Epithelial cell of prostate (primary cell): ENCODE measurements at regions not wholly inside any gene's neighbourhood (a gene's known extent, or its start where the extent isn't known, plus 50 kb on each side); places are given as distances from the start of the nearest gene placed in this dataset.
"Not testable (repeated sequence)": the region's sequence is repeated elsewhere in the genome, so short reads cannot be mapped to it uniquely, and the experiment has no call there.

Experiments
- DNase-seq: peaks from one replicate; pipeline ENCODE4 v3.0.0-alpha.2; 2011; ENCODE audit warnings: low read depth, low spot score
- H3K27ac ChIP-seq: fragments of 450-650 bp; 2 replicates; pipeline ENCODE4 v1.5.1; 2017; ENCODE audit warnings: mild to moderate bottlenecking

DNA sequence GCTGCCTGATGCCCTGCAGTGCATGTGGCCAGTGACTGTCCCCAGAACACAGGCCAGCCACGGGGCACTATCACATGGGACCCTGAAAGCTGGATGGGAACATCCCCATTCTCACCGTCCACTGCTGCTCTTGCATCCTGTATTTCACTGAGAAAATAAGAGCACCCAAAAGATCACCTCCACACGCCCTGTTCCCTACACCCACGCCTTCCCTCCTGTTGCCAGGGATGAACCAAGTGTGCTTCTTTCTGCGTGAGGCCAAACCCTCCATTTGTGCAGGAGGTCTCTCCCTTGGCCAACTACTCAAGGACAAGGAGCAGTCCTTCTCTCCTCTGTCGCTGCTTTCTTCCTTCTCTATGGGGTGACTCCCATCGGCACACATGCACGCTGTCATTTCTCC lies 118.3 kb downstream of the LRRC37A3 start:
- DNase-seq, H3K27ac ChIP-seq: not testable (repeated sequence)

DNA sequence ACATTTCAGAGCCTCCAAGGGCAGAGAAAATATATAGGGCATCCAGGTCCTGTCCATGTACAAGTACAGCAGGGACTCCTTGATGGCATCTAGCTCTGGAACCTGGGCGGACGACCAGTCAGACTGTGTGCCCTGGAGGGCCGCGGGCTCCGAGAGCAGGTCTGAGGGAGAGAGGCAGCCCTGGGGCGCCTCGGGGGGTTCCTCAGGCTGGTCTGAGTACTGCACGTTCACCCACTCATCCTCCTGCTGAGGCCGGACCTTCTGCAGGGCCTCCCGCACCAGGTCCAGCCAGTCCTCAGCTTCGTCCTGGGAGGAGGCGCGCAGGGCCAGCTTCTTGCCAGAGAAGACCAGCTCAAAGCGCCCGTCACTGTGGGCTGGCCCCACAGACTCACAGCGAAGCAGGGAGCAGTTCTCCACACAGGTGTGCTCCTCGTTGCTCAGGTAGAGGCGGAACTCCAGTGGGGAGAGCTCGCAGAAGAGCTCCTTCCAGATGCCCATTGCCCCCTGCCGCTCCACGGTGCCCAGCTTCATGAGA lies 118.8 kb downstream of the LRRC37A3 start:
- DNase-seq, H3K27ac ChIP-seq: not testable (repeated sequence)

DNA sequence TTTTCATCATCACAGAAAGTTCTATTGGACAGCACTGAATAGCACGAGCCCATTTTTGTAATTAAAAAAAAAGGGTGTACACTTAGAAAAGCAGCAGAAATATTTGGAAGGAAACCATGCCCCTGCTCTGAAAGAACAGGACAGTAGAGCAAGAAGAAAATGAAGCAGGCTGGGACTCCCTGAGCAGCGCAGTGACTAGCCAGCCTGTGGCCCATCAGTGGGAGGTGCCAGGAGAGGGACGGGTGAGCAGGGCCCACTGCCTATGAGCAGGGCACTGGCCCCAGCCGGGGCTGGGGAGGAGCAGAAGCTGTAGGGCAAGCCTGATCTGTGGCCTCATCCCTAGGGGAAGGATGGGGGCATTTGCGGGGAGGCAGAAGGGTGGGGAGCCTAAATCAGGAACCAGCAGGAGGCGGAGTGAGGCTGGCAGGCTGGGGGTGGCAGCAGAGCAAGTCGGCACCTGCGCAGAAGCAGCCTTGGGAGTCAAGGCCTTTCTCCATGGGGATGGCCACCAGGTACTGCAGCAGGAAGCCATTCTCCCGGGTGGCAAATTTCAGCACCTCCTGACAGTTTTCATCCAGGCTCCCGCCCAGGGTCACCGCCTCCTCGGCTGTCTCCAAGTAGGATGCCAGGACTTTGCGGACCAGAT lies 119.6 kb downstream of the LRRC37A3 start:
- DNase-seq, H3K27ac ChIP-seq: not testable (repeated sequence)

DNA sequence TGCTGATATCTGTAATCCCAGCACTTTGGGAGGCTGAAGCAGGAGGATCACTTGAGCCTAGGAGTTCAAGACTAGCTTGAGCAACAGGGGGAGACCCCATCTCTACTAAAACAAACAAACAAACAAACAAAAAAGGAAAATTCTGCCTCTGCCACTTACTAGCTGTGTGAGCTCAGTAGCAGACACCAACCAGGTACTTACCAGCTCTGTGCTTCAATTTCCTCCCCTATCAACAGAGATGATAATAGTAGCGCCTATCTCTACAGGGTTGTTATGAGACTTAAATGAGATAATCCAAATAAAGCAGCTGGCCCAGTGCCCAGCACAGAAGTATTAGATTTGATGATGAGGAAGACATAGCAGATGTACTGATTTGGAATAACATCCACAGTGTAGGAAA lies 120.3 kb downstream of the LRRC37A3 start:
- DNase-seq: not testable (repeated sequence)

DNA sequence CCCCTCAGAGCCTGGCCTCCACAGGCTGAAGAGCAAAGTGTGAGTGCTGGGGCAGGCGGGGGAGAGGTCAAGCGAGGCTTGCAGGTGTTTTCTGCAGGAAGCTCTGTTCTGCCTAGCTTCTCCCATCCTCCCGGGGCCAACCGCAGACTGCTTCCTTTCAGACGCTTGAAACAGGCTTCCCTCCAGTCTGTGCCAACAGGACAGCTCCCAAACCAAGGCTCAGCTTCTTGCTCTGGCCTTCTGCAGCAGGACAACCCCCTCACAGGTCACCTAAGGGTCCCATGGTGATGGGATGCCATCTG lies 120.8 kb downstream of the LRRC37A3 start:
- H3K27ac ChIP-seq, DNase-seq: not testable (repeated sequence)

More for the DNA sequence above, 120.3 kb downstream of the LRRC37A3 start:
- not testable (repeated sequence) for H3K27ac ChIP-seq

DNA sequence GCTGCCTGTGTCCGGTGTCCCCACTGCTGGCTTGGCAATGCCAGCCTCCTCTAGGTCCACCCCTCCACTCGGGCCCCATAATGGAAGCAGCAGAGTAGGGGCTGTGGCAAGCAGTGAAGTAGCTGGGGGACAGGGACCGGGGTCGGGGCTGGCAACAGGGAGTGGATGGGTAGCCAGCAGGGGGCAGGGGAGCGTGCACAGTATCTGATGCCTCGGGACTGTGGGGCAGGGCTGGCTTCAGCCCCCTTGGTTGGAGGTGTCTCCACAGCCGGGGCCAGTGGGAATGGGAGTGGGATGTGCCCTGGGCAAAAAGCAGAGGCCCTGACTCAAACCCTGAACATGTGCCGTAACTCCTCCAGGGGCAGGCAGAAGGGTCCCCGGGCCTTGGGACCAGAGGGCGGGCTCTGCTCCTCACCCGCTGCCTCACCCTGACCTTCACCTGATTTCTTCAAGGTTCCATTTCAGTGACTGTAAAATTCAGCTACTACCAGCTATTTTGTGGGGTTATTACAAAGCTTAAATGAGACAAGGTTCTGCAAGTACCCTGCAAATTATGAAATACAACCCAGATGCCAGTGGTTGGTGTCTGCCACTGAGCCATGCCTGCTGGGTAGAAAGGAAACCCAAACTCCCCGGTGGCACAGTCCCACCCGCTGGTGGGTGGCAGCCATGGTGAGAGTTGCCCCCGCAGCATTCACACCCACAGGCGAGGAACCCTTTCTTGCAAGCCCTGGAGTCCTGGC lies 121.4 kb downstream of the LRRC37A3 start:
- not testable (repeated sequence) for H3K27ac ChIP-seq, DNase-seq

DNA sequence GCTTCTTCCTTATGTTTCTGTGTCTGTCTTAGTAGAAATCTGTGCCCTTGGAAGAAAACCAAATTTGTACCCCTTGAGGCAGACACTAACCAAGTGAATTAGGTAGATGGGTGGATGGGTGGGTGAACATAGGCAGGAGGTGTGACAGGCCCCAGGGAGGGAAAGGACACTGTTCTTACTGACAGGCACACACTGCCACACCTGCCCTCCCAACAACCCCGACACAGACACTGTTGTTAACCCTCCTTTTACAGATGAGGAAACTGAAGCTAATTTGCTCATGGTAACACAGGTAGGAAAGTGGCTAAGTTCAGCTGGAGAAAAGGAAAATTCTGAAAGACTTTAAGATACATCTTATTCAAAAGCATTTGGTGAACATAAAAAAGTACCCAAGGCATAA lies 123.9 kb downstream of the LRRC37A3 start:
- DNase-seq: not testable (repeated sequence)
- peak overlapping the region; percentile 93 for H3K27ac ChIP-seq

DNA sequence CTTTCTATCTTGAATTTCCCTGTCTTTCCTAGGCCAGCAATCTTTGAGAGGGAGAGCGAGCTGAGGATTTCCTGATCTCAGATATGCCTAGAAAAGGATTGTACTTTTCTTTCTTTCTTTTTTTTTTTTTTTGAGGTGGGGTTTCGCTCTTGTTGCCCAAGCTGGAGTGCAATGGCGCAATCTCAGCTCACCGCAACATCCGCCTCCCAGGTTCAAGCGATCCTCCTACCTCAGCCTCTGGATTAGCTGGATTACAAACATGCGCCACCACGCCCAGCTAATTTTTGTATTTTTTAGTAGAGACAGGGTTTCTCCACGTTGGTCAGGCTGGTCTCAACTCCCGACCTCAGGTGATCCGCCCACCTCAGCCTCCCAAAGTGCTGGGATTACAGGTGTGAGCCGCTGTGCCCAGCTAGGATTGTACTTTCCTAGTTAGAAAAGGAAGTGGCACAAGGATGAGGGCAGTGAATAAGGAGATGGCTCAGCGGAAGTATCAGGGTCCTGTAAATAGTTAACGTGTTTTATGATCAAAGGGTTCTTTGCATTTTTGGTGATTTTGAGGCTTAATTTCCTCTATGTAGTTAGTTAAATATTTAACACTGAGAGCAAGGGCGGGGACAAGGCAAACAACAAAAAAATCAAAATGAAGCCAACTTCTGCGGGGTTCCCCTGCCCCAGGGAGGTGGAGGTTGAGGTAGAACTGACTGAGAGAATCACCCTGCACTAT lies 124.6 kb downstream of the LRRC37A3 start:
- DNase-seq: not testable (repeated sequence)
- peak overlapping the region; percentile 93 for H3K27ac ChIP-seq

DNA sequence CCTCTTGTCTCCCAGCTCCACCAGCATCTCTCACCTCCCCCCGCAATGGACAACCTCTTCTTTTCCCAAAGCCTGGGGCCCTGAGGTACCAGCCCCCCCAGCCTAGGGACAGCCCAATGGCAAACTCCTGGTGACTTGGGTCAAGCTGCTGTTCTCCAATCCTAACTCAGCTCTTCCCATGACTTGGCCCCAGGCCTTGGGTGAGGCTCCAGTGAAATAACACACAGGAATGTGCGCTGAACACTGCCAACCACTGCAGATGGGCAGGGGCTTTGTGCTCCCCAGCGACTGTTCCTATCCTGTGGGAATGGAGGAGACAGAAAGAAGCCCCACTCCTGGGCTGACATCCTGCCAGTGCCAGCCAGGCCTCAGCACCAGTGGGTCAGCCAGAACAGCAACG lies 125.2 kb downstream of the LRRC37A3 start:
- H3K27ac ChIP-seq: peak overlapping the region; percentile 93
- DNase-seq: not testable (repeated sequence)

DNA sequence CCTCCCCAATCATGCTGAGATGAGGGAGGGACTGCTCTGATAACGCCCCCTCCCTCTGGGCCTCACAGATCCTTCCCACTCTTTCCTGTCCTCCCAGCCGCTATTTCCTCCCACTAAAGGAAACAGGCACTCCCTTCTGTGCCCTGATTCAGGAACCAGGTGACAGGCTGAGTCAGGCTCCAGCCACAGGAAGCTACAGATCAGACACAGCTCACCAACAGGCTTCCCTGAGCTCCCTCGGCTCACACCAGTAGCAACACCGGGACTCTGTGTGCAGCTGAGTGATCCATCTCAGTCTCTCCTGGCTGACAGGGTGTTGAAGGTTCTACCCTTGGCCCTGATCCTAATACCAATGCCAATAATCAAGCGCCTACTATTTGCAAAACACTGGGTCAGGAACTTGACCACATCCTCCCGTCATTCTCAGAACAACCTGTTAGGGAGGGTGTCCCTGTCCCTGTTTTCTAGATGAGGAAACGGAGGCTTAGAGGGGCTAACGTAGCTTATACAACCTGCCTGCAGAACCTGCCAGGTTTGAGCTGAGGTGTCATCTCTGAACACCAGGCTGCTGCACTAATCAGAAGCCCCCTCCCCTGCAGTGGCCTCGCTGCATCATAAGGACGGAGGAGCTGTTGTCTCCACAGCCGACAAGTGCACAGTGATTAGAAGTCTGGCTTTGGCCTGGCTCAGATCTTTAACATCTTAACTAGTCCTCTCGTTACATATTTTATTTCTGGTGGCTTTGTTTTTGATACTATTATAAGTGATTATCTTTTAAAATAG lies 126.3 kb downstream of the LRRC37A3 start:
- peak overlapping the region; percentile 93 for H3K27ac ChIP-seq
- not testable (repeated sequence) for DNase-seq

DNA sequence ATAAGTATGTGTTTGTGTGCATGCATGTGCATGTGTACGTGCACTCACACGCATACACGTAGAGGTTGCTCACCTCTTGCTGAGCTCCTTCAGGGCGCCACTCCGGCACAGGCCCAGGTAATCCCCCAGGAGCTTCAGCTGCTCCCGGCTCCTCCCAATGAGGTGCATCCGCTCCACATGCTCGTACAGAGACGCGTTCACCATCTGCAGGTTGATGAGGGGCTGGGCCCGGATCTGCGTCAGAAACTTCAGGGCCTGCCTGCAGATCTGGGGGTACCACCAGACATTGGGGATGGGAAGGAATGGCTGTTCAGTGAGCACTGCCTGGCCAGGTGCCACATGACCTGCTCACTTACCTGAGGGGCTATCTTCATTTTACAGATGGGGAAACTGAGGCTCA lies 127.0 kb downstream of the LRRC37A3 start:
- not testable (repeated sequence) for DNase-seq
- peak overlapping the region; percentile 93 for H3K27ac ChIP-seq

DNA sequence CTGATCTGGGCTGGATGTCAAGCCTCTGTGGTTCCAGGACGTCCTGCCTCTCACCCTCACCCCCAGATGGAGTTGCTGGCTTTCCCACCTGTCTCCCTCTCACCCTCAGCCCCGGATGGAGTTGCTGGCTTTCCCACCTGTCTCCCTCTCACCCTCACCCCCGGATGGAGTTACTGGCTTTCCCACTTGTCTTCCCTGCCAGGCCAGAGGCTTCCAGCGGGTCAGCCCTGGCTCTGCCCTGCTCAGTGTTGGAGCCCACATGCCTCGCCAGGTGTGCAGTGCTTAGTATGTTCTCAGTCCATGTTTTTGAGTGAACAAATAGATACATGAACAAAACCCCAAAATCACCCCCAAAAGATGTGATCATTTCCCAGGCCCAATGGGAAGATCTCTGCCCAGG lies 127.6 kb downstream of the LRRC37A3 start:
- peak overlapping the region; percentile 93 for H3K27ac ChIP-seq
- not testable (repeated sequence) for DNase-seq

DNA sequence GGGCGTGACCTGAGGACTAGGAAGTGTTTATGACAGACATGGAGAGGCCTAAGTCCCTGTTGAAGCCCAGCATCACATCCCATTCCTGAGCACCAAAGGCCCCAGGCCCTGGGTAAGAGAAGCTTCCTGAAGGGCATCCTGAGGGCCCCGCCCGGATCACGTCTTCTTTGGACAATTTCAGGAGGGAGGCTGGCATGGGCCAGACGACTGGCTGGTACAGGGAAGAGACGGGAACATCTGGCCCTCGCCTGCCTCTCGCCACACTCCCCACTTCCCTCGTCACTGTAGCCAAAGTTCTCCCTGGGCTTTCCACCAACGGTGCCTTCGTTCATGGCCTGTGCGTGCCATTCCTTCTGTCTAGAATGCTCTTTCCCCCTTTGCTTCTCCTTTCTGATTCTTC lies 128.1 kb downstream of the LRRC37A3 start:
- H3K27ac ChIP-seq, DNase-seq: not testable (repeated sequence)

DNA sequence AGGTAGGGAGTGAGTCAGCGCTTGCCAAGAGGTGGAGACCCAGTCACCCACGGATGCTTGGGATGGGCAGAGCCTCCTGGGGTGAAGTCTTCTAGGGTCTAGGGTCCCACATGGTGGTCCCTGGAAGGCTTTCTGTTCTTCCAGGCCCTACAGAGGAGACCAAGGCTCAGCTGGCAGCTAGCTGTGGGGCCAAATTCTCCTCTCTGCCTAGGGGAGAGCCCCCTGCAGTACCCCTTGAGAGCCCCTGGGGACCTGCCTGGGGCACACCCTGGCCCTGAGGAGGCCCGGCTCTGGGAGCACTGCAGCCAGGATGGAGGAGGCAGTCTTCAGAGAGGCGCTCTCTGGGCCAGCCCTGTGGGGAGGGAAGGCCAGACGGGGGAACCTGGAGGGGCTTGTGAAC lies 128.6 kb upstream of the SMURF2 start:
- not testable (repeated sequence) for DNase-seq, H3K27ac ChIP-seq

DNA sequence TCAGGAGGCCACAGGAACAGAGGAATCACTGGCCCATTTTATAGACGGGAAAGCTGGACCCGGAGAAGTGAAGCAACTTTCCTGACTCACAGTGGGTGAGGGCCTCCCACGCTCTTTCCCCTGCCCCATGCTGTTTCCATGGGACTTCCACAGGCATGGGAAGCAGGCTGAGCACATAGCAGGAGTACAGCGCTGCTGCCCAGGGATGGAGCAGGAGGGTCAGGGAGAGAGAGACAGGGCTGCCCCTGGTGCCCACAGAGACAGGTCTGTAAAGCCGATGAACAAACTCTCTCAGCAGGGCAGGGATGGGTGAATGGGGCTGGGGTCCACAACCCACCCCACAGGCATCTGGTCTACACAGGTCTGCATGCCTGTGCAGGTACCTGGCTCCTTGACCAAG lies 128.1 kb upstream of the SMURF2 start:
- not testable (repeated sequence) for DNase-seq, H3K27ac ChIP-seq

DNA sequence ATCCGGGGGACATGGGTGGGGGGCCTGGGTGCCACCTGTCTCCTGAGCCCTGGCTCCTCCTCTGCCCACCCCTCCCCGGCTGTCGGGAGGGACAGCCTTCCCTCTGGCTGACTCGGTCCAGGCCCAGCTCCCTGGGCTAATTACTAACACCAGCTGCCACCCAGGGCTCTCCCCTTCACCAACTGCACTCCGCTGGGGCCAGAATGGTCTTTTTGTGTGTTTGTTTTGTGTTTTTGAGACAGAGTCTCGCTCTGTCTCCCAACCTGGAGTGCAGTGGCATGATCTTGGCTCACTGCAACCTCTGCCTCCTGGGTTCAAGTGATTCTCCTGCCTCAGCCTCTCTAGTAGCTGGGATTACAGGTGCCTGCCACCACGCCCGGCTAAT lies 126.9 kb upstream of the SMURF2 start:
- not testable (repeated sequence) for DNase-seq

DNA sequence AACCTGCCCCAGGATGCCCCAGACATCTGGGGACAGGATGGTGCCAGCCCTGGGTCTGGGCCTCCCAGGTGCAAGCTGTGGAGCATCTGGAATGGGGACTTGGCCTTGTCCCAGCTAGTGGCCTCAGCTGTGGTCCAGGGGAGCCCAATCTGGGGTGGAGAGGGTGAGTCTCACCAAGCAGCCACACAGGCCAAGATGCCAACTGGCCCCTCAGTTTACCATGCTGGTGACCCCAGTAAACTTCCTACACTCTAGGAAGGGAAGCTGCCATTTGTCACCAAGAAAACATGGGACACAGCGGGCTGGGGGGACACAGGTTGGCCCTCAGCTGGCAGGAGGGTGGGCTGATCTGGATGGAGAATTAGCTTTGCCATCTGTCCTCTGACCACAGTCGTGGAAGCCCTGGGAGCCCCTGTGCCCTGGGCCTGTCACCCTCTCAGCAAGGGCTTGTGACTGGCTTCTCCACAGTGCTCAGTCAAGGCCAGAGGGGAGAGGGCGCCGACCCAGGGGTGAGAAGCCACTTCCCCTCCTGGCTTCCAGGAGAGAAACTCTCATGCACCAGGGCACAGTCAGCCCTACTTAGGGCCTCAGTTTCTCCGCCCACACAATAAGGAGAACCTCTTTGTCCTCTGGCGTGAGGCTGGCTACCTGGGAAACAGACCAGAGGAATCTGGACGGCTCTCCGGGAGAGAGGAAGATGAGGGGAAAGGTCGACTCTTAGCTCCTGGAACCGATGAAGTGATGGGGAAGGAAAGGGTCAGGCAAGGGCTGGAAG lies 126.4 kb upstream of the SMURF2 start:
- no peak for DNase-seq
- peak overlapping the region; percentile 74 for H3K27ac ChIP-seq

More for the DNA sequence above, 126.9 kb upstream of the SMURF2 start:
- H3K27ac ChIP-seq: not testable (repeated sequence)

DNA sequence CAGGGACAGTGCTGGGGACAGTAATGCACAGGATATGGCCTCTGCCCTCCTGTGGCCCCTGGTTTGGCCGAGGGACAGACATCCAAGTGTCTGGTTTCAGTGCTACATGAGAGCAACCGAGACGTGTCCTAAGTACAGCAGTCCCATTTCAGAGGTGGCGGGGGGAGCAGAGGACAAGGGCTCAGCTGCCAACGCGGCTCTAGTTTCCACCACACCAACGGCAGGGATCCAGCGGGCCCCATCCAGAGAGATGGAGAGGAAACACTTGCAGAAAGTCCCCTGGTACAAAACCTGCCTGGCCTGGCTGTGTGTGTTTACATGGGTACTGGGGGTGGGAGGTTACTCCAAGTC lies 125.8 kb upstream of the SMURF2 start:
- no peak for DNase-seq
- H3K27ac ChIP-seq: peak overlapping the region; percentile 74

DNA sequence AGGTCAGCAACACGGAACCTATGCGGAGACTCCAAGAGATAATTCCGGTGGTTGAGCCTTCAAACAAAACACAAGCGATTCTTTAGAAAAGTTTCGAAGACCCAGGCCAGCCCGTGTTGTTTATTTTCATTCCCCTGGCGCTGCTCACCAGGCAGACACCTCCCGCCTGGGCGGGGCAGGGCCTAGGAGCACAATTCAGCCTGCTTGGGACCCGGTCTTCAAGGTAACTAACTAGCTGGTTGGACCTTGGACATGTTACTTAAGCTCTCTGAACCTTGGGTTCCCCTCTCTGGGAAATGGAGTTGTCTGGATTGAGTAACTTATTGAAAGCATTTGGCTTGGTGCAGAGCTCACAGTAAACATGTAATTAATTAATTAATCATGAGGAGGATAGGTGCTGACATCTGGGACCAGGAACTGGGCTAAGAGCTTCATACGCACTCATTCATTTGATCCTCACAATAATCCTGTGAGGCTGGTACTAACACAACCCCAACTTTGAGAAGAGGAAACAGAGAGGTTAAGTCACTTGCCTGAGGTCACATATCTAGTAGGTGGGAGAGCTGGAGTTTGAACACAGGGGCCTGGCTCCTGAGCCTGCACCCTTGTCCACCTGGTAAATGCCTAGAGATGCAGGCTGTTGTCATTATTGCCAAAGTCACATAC lies 125.3 kb upstream of the SMURF2 start:
- DNase-seq: no peak
- H3K27ac ChIP-seq: peak overlapping the region; percentile 74
